PC-9 (cell line): ENCODE measurements at regions not wholly inside any gene's neighbourhood (a gene's known extent, or its start where the extent isn't known, plus 50 kb on each side); places are given as distances from the start of the nearest gene placed in this dataset.

Experiments
- BruUV-seq: library from RNA; stranded (reverse); fragments of 400-500 nt; replicated peaks from 2 replicates; lab custom pipeline; 2021; lab: Mats Ljungman, UMichigan
- CTCF ChIA-PET: fragments of 300-600 bp; sonication (Branson Sonifier 250); formaldehyde crosslinking; loops from one replicate; lab custom pipeline; 2022; ENCODE audit warnings: antibody characterized with exemption; lab: Charles Lee
- POLR2A ChIA-PET: fragments of 300-600 bp; sonication (Branson Sonifier 250); formaldehyde crosslinking; loops from one replicate; lab custom pipeline; 2022; ENCODE audit warnings: antibody characterized with exemption; ENCODE audit not compliant: unreplicated experiment; lab: Charles Lee
- DNase-seq, 2 experiments: peaks; one replicate each; pipeline versions ENCODE4 v3.0.0 to v3.0.0-alpha.2; 2015 to 2022; ENCODE audit warnings: mixed read lengths in 1 of 2
- H2AFZ ChIP-seq: fragments of 200-600 bp; sonication (generic); 2 replicates; pipeline ENCODE4 v1.8.1; 2017; ENCODE audit warnings: antibody characterized with exemption
- H3F3A ChIP-seq: fragments of 200-600 bp; sonication (generic); 2 replicates; pipeline ENCODE4 v1.8.1; 2017; ENCODE audit warnings: antibody characterized with exemption, mild to moderate bottlenecking, low read depth; ENCODE audit not compliant: insufficient read depth
- H3K27ac ChIP-seq: fragments of 200-600 bp; sonication (generic); 2 replicates; pipeline ENCODE4 v1.6.1; 2016; ENCODE audit warnings: mixed run types
- H3K27me3 ChIP-seq: fragments of 200-600 bp; sonication (generic); 2 replicates; pipeline ENCODE4 v1.6.1; 2016; ENCODE audit warnings: low read depth, mixed run types; ENCODE audit not compliant: insufficient read depth
- H3K36me3 ChIP-seq: fragments of 200-600 bp; sonication (generic); 2 replicates; pipeline ENCODE4 v1.6.1; 2016; ENCODE audit warnings: low read depth, mixed run types
- H3K4me1 ChIP-seq: fragments of 200-600 bp; sonication (generic); replicated peaks from 2 replicates; pipeline ENCODE4 v1.6.1; 2016; ENCODE audit warnings: mixed run types; ENCODE audit not compliant: insufficient read depth
- H3K4me2 ChIP-seq: fragments of 200-600 bp; sonication (generic); 2 replicates; pipeline ENCODE4 v1.6.1; 2017; ENCODE audit warnings: mixed run types
- H3K4me3 ChIP-seq: fragments of 200-600 bp; sonication (generic); 2 replicates; pipeline ENCODE4 v1.6.1; 2016; ENCODE audit warnings: mixed run types
- H3K79me2 ChIP-seq: fragments of 200-600 bp; sonication (generic); 2 replicates; pipeline ENCODE4 v1.6.1; 2017; ENCODE audit warnings: low read depth, mixed run types
- H3K9me2 ChIP-seq: fragments of 200-600 bp; sonication (generic); 2 replicates; pipeline ENCODE4 v1.8.1; 2017; ENCODE audit warnings: mild to moderate bottlenecking; ENCODE audit not compliant: insufficient read depth
- H3K9me3 ChIP-seq: fragments of 200-600 bp; sonication (generic); 2 replicates; pipeline ENCODE4 v1.8.1; 2016; ENCODE audit warnings: low read depth; ENCODE audit not compliant: insufficient read depth
- H4K20me1 ChIP-seq: fragments of 200-600 bp; sonication (generic); 2 replicates; pipeline ENCODE4 v1.8.1; 2017; ENCODE audit not compliant: insufficient read depth
- CTCF ChIP-seq: fragments of 200-600 bp; sonication (generic); conservative IDR thresholded peaks from 2 replicates; pipeline ENCODE4 v1.6.1; 2017; ENCODE audit warnings: mixed run types, antibody characterized with exemption, mild to moderate bottlenecking, moderate library complexity
- EZH2 ChIP-seq: fragments of 200-600 bp; sonication (generic); IDR thresholded peaks from 2 replicates; pipeline ENCODE4 v1.8.0; 2017; ENCODE audit warnings: antibody characterized with exemption, low read depth
- intact Hi-C: fragments of 100-400 bp; cut with micrococcal nuclease; formaldehyde crosslinking; loops from one replicate; pipeline ENCODE4 v1.10.0; 2022; ENCODE audit not compliant: unreplicated experiment

GRCh38 chr2:215727507-215728503, 285.5 kb downstream of the MREG start:
- Histone ChIP-seq H3K27ac (no peak overlapping the region), H2AFZ (no peak overlapping the region), H3K79me2 (no peaks in the 10 kb centered on the region), H3K36me3 (no peaks in the 10 kb centered on the region), H3K9me3 (no peaks in the 10 kb centered on the region), H3K27me3 (no peaks in the 10 kb centered on the region), H4K20me1 (no peaks in the 10 kb centered on the region), H3K9me2 (no peaks in the 10 kb centered on the region; the same call in 1 of the 2 replicates), H3K4me3 (no peak overlapping the region), H3F3A (no peaks in the 10 kb centered on the region; the same call in none of the 2 replicates), H3K4me2 (no peak overlapping the region), H3K4me1 (0 out of 2 replicates have a peak, but pooled peaks cover 7% of the 10 kb centered on the region)
- intact Hi-C loops: no loop called here
- TF ChIP-seq EZH2: no peak
- no peak for TF ChIP-seq CTCF
- no peak for DNase-seq
- BruUV-seq: no TSS peak
- POLR2A ChIA-PET: no interaction called here
- CTCF ChIA-PET: no interaction called here

GRCh38 chr2:215726070-215726469, 287.3 kb downstream of the MREG start:
- no peak for DNase-seq
- TF ChIP-seq EZH2: no peak
- TF ChIP-seq CTCF: no peak
- Histone ChIP-seq H3K36me3 (no peaks in the 10 kb centered on the region), H3F3A (no peaks in the 10 kb centered on the region; the same call in none of the 2 replicates), H2AFZ (no peak overlapping the region), H3K9me3 (no peaks in the 10 kb centered on the region), H3K79me2 (no peaks in the 10 kb centered on the region), H4K20me1 (no peaks in the 10 kb centered on the region), H3K4me3 (no peak overlapping the region), H3K4me1 (0 out of 2 replicates have a peak, but pooled peaks cover 7% of the 10 kb centered on the region), H3K27ac (no peak overlapping the region), H3K9me2 (no peaks in the 10 kb centered on the region), H3K27me3 (no peaks in the 10 kb centered on the region), H3K4me2 (no peak overlapping the region)
- ChIA-PET POLR2A (no interaction called here), CTCF (no interaction called here)
- intact Hi-C loops: no loop called here
- no TSS peak for BruUV-seq

- 0 out of 2 replicates have a peak, but pooled peaks cover 7% of the 10 kb centered on the region for H3K4me1 ChIP-seq
- ChIA-PET CTCF (interaction anchor here (0.7 kb wide), 1 partner anchor 190 kb away, joined by 3 read pairs; no protein-coding TSS in a partner anchor), POLR2A (no interaction called here)
- H3K79me2 ChIP-seq: no peaks in the 10 kb centered on the region
- H3F3A ChIP-seq: no peaks in the 10 kb centered on the region; the same call in none of the 2 replicates
- no peak overlapping the region for H2AFZ ChIP-seq
- H3K9me3 ChIP-seq: no peaks in the 10 kb centered on the region
- H3K4me3 ChIP-seq: no peak overlapping the region
- TF ChIP-seq EZH2 (no peak), CTCF (no peak)
- H3K9me2 ChIP-seq: no peaks in the 10 kb centered on the region
- no peak for DNase-seq
- H3K4me2 ChIP-seq: no peak overlapping the region
- no peaks in the 10 kb centered on the region for H4K20me1 ChIP-seq
- H3K27ac ChIP-seq: no peak overlapping the region
- BruUV-seq: no TSS peak
- H3K27me3 ChIP-seq: no peaks in the 10 kb centered on the region
- intact Hi-C loops: no loop called here
- no peaks in the 10 kb centered on the region for H3K36me3 ChIP-seq
These were observed 288.3 kb upstream of the FN1 start for GRCh38 chr2:215724146-215724545.
